Endodermal cell (in vitro differentiated cells): ENCODE measurements at regions not wholly inside any gene's neighbourhood (a gene's known extent, or its start where the extent isn't known, plus 50 kb on each side); places are given as distances from the start of the nearest gene placed in this dataset.

Source experiments
- DNase-seq: peaks from one replicate; pipeline ENCODE4 v3.0.0-alpha.2; 2017
- H3K27ac ChIP-seq: 2 replicates; pipeline ENCODE4 v1.5.1; 2013; ENCODE audit warnings: mild to moderate bottlenecking, low read depth, low read length, moderate library complexity
- H3K27me3 ChIP-seq: 2 replicates; pipeline ENCODE4 v1.6.1; 2013; ENCODE audit warnings: mild to moderate bottlenecking, low read length, moderate library complexity; ENCODE audit not compliant: insufficient read depth, control insufficient read depth, poor library complexity, severe bottlenecking
- H3K36me3 ChIP-seq: 2 replicates; pipeline ENCODE4 v1.7.0; 2013; ENCODE audit warnings: mild to moderate bottlenecking, low read length, moderate library complexity; ENCODE audit not compliant: control insufficient read depth, insufficient read depth
- H3K4me1 ChIP-seq: one replicate; pipeline ENCODE4 v1.7.0; 2013; ENCODE audit warnings: low read length; ENCODE audit not compliant: control insufficient read depth, insufficient read depth
- H3K4me3 ChIP-seq: 2 replicates; pipeline ENCODE4 v1.5.1; 2013; ENCODE audit warnings: mild to moderate bottlenecking, low read length, moderate library complexity
- H3K9ac ChIP-seq: 2 replicates; pipeline ENCODE4 v1.6.1; 2013; ENCODE audit warnings: mild to moderate bottlenecking, low read length, moderate library complexity; ENCODE audit not compliant: poor library complexity, severe bottlenecking; ENCODE audit errors: extremely low read depth
- H3K9me3 ChIP-seq: 2 replicates; pipeline ENCODE4 v1.6.1; 2013; ENCODE audit warnings: mild to moderate bottlenecking, low read length, moderate library complexity; ENCODE audit not compliant: control insufficient read depth
- H3K27ac Mint-ChIP-seq: 2 replicates; pipeline ENCODE4 v1.8.0; 2020; ENCODE audit warnings: mixed read lengths
- H3K27me3 Mint-ChIP-seq: 2 replicates; pipeline ENCODE4 v1.8.0; 2021; ENCODE audit warnings: mild to moderate bottlenecking, mixed read lengths; ENCODE audit not compliant: insufficient read depth
- H3K36me3 Mint-ChIP-seq: 2 replicates; pipeline ENCODE4 v1.8.0; 2020; ENCODE audit warnings: low read depth, mixed read lengths
- H3K4me1 Mint-ChIP-seq: 2 replicates; pipeline ENCODE4 v1.8.0; 2020; ENCODE audit warnings: mixed read lengths
- H3K4me3 Mint-ChIP-seq: 2 replicates; pipeline ENCODE4 v1.8.0; 2020; ENCODE audit warnings: mild to moderate bottlenecking, moderate library complexity, mixed read lengths
- H3K9me3 Mint-ChIP-seq: 2 replicates; pipeline ENCODE4 v1.8.0; 2020; ENCODE audit warnings: mild to moderate bottlenecking, mixed read lengths
- CTCF ChIP-seq: fragments of 200-600 bp; sonication (generic); conservative IDR thresholded peaks from 2 replicates; pipeline ENCODE4 v1.5.0; 2021; ENCODE audit warnings: antibody characterized with exemption, mild to moderate bottlenecking
- WGBS, 2 experiments: methylation state at CpG; one replicate each; pipeline versions ENCODE4 v1.1.5 to v1.1.7; 2013; ENCODE audit warnings: missing lambda C conversion rate in 2 of 2, mixed read lengths in 1 of 2; ENCODE audit not compliant: insufficient coverage in 1 of 2, insufficient read length in 1 of 2; 5-methylcytosine and 5-hydroxymethylcytosine counted together

- Mint-ChIP-seq H3K27ac (no peak overlapping the region), H3K9me3 (peaks cover 76% of the 10 kb centered on the region), H3K36me3 (no peaks in the 10 kb centered on the region), H3K4me1 (no peaks in the 10 kb centered on the region), H3K4me3 (no peak overlapping the region), H3K27me3 (no peaks in the 10 kb centered on the region)
- no peaks in the 10 kb centered on the region for H3K36me3 ChIP-seq
- H3K9me3 ChIP-seq = peaks cover 80% of the 10 kb centered on the region
- no peak for TF ChIP-seq CTCF
- no peaks in the 10 kb centered on the region for H3K4me1 ChIP-seq
- no peak overlapping the region for H3K9ac ChIP-seq
- no peaks in the 10 kb centered on the region for H3K27me3 ChIP-seq
- H3K27ac ChIP-seq = no peak overlapping the region
- no peak overlapping the region for H3K4me3 ChIP-seq
- no peak for DNase-seq
- no CpG with 5 or more reads among the region's 1 CpG for WGBS, 2 experiments
These were observed 1293.7 kb downstream of the TMEM121 start for GRCh38 chr14:106820119-106820518.

- Histone ChIP-seq H3K9me3 (peaks cover 80% of the 10 kb centered on the region), H3K27ac (no peak overlapping the region), H3K36me3 (no peaks in the 10 kb centered on the region), H3K27me3 (no peaks in the 10 kb centered on the region), H3K9ac (no peak overlapping the region), H3K4me3 (no peak overlapping the region), H3K4me1 (no peaks in the 10 kb centered on the region)
- no peak for DNase-seq
- Mint-ChIP-seq H3K36me3 (no peaks in the 10 kb centered on the region), H3K4me3 (no peak overlapping the region), H3K27ac (no peak overlapping the region), H3K27me3 (no peaks in the 10 kb centered on the region), H3K4me1 (no peaks in the 10 kb centered on the region), H3K9me3 (peaks cover 76% of the 10 kb centered on the region)
- TF ChIP-seq CTCF = no peak
These were observed 1294.7 kb downstream of the TMEM121 start for GRCh38 chr14:106821119-106821518.

GRCh38 chr14:106822905-106823304 lies 1296.5 kb downstream of the TMEM121 start:
- H3K36me3 ChIP-seq = no peaks in the 10 kb centered on the region
- DNase-seq = no peak
- H3K4me3 ChIP-seq = no peak overlapping the region
- H3K27ac ChIP-seq = no peak overlapping the region
- H3K27ac Mint-ChIP-seq = no peak overlapping the region
- H3K27me3 ChIP-seq = no peaks in the 10 kb centered on the region
- no peak for TF ChIP-seq CTCF
- H3K9me3 Mint-ChIP-seq = peaks cover 82% of the 10 kb centered on the region
- 70 to 73% methylated on average over 7 of the region's 7 CpGs for WGBS, 2 experiments
- no peaks in the 10 kb centered on the region for H3K4me1 ChIP-seq
- peaks cover 77% of the 10 kb centered on the region for H3K9me3 ChIP-seq
- no peaks in the 10 kb centered on the region for H3K27me3 Mint-ChIP-seq
- H3K4me1 Mint-ChIP-seq = no peaks in the 10 kb centered on the region
- no peak overlapping the region for H3K4me3 Mint-ChIP-seq
- no peak overlapping the region for H3K9ac ChIP-seq
- H3K36me3 Mint-ChIP-seq = no peaks in the 10 kb centered on the region
